ENCODE measurements at regions not wholly inside any gene's neighbourhood (a gene's known extent, or its start where the extent isn't known, plus 50 kb on each side); places are given as distances from the start of the nearest gene placed in this dataset.

DNA sequence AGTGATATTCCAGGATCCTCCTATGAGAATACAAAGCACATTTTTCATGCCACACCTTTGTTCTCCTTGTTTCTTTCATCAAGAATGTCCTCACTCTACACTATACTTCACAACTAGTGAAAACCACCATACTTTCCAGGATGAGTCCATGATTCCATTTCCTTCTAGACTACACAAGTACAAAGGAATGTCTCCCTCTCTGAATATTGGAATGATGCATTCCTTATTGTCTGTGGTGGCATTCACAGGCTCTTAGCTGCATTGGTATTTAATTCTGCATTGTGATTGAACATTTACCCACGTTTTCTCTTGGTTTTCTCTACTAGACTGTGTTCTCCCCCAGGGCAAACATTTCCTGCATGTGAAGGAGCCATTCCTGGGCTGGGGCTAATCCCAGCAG is 217.5 kb downstream of the RAP2B start:
- Histone ChIP-seq H3K27me3 (ENCODE audit: insufficient read depth, low read length, poor library complexity) (no peaks in the 10 kb centered on the region), H4K20me1 (ENCODE audit: insufficient read depth, low read length) (no peaks in the 10 kb centered on the region), H3K4me2 (ENCODE audit: insufficient read depth, low read length) (no peak overlapping the region), H3K79me2 (ENCODE audit: insufficient read depth, low read length) (no peaks in the 10 kb centered on the region), H3K27ac (ENCODE audit: low read length) (no peak overlapping the region), H3K9ac (ENCODE audit: low read depth, low read length) (no peak overlapping the region), H3K9me3 (ENCODE audit: insufficient read depth, low read length, severe bottlenecking) (no peaks in the 10 kb centered on the region), H3K4me1 (ENCODE audit: insufficient read depth, low read length) (no peaks in the 10 kb centered on the region), H2AFZ (ENCODE audit: low read depth, low read length) (no peak overlapping the region), H3K4me3 (ENCODE audit: low read depth in 1 of 2, low read length in 2 of 2) (no peak overlapping the region), H3K36me3 (ENCODE audit: insufficient read depth, low read length) (no peaks in the 10 kb centered on the region)
- ATAC-seq (ENCODE audit: insufficient read depth, low read depth) (no peak), DNase-seq (no peak)
- no peak for TF ChIP-seq EZH2 (IDR thresholded peaks at IDR 0.05; ENCODE audit: borderline replicate concordance, low read depth, low read length, severe bottlenecking)
- TF ChIP-seq, protein P1, sequence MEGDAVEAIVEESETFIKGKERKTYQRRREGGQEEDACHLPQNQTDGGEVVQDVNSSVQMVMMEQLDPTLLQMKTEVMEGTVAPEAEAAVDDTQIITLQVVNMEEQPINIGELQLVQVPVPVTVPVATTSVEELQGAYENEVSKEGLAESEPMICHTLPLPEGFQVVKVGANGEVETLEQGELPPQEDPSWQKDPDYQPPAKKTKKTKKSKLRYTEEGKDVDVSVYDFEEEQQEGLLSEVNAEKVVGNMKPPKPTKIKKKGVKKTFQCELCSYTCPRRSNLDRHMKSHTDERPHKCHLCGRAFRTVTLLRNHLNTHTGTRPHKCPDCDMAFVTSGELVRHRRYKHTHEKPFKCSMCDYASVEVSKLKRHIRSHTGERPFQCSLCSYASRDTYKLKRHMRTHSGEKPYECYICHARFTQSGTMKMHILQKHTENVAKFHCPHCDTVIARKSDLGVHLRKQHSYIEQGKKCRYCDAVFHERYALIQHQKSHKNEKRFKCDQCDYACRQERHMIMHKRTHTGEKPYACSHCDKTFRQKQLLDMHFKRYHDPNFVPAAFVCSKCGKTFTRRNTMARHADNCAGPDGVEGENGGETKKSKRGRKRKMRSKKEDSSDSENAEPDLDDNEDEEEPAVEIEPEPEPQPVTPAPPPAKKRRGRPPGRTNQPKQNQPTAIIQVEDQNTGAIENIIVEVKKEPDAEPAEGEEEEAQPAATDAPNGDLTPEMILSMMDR (IDR thresholded peaks at IDR 0.05; ENCODE audit: borderline replicate concordance, extremely low read depth, low read length, poor library complexity, severe bottlenecking), result no peak

DNA sequence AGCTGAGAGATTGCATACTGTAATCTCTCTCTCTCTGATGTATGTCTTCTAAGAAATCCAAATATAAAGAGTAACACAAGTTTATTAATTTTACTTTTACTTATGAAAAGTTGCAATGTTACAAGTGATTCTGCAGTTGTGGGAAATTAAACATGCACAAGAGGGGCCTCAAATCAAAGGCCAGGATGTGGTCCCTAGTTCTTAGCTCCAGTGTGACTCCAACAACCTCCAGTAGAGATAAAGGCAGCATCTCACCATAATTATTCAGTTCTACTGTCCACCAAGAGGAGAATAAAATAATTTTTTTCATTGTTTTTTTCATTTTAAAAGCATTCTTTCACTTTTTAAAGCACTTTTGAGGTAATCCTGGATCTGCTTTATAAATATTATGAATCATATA is 223.3 kb downstream of the RAP2B start:
- Histone ChIP-seq H3K79me2 (ENCODE audit: insufficient read depth, low read length) (no peaks in the 10 kb centered on the region), H3K4me3 (ENCODE audit: low read depth in 1 of 2, low read length in 2 of 2) (no peak overlapping the region), H3K9me3 (ENCODE audit: insufficient read depth, low read length, severe bottlenecking) (no peaks in the 10 kb centered on the region), H2AFZ (ENCODE audit: low read depth, low read length) (no peak overlapping the region), H3K27ac (ENCODE audit: low read length) (no peak overlapping the region), H4K20me1 (ENCODE audit: insufficient read depth, low read length) (no peaks in the 10 kb centered on the region), H3K4me1 (ENCODE audit: insufficient read depth, low read length) (no peaks in the 10 kb centered on the region), H3K36me3 (ENCODE audit: insufficient read depth, low read length) (no peaks in the 10 kb centered on the region), H3K9ac (ENCODE audit: low read depth, low read length) (no peak overlapping the region), H3K27me3 (ENCODE audit: insufficient read depth, low read length, poor library complexity) (no peaks in the 10 kb centered on the region), H3K4me2 (ENCODE audit: insufficient read depth, low read length) (no peak overlapping the region)
- ATAC-seq (ENCODE audit: insufficient read depth, low read depth) (no peak), DNase-seq (no peak)
- TF ChIP-seq EZH2 (IDR thresholded peaks at IDR 0.05; ENCODE audit: borderline replicate concordance, low read depth, low read length, severe bottlenecking), result no peak
- TF ChIP-seq, protein P1 (IDR thresholded peaks at IDR 0.05; ENCODE audit: borderline replicate concordance, extremely low read depth, low read length, poor library complexity, severe bottlenecking), result no peak

DNA sequence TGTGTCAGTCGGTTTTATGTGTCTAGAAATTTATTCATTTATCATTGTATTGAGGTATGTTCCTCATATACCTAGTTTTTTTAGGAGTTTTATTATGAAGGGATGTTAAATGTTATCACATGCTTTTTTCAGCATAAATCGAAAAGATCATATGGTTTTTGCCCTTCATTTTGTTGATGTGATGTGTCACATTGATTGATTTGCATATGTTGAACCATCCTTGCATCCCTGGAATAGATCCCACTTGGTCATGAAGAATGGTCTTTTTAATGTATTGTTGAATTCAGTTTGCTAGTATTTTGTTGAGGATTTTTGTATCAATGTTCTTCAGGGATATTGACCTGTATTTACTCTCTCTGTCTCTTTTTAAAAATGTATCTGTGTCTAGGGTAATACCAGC is 230.3 kb downstream of the RAP2B start:
- no peaks in the 10 kb centered on the region for H3K36me3 ChIP-seq (ENCODE audit: insufficient read depth, low read length)
- no peak for ATAC-seq (ENCODE audit: insufficient read depth, low read depth)
- no peaks in the 10 kb centered on the region for H3K79me2 ChIP-seq (ENCODE audit: insufficient read depth, low read length)
- H3K4me2 ChIP-seq (ENCODE audit: insufficient read depth, low read length), result no peak overlapping the region
- no peak for DNase-seq
- no peaks in the 10 kb centered on the region for H3K27me3 ChIP-seq (ENCODE audit: insufficient read depth, low read length, poor library complexity)
- H3K4me3 ChIP-seq (ENCODE audit: low read depth in 1 of 2, low read length in 2 of 2), result no peak overlapping the region
- no peaks in the 10 kb centered on the region for H3K4me1 ChIP-seq (ENCODE audit: insufficient read depth, low read length)
- H4K20me1 ChIP-seq (ENCODE audit: insufficient read depth, low read length), result no peaks in the 10 kb centered on the region
- TF ChIP-seq, protein P1 (IDR thresholded peaks at IDR 0.05; ENCODE audit: borderline replicate concordance, extremely low read depth, low read length, poor library complexity, severe bottlenecking), result no peak
- TF ChIP-seq EZH2 (IDR thresholded peaks at IDR 0.05; ENCODE audit: borderline replicate concordance, low read depth, low read length, severe bottlenecking), result no peak
- H3K27ac ChIP-seq (ENCODE audit: low read length), result no peak overlapping the region
- no peak overlapping the region for H2AFZ ChIP-seq (ENCODE audit: low read depth, low read length)
- no peak overlapping the region for H3K9ac ChIP-seq (ENCODE audit: low read depth, low read length)
- H3K9me3 ChIP-seq (ENCODE audit: insufficient read depth, low read length, severe bottlenecking), result no peaks in the 10 kb centered on the region

DNA sequence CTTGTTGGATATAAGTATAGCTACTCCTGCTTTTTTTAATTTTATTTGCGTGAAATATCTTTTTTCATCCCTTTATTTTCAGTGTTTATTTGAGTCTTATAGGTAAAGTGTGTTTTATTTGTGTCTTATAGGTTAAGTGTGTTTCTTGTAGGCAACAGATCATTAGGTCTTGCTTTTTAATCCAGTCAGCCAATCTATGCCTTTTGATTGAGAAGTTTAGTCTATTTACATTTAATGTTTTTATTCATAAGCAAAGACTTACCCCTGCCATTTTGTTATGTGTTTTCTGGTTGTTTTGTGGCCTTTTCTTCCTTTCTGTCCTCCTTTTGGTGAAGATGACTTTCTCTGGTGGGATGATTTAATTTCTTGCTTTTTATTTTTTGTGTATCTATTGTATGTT is 232.0 kb downstream of the RAP2B start:
- Histone ChIP-seq H3K79me2 (ENCODE audit: insufficient read depth, low read length) (no peaks in the 10 kb centered on the region), H3K27ac (ENCODE audit: low read length) (no peak overlapping the region), H3K4me3 (ENCODE audit: low read depth in 1 of 2, low read length in 2 of 2) (no peak overlapping the region), H3K36me3 (ENCODE audit: insufficient read depth, low read length) (no peaks in the 10 kb centered on the region), H3K4me1 (ENCODE audit: insufficient read depth, low read length) (no peaks in the 10 kb centered on the region), H3K9me3 (ENCODE audit: insufficient read depth, low read length, severe bottlenecking) (no peaks in the 10 kb centered on the region), H2AFZ (ENCODE audit: low read depth, low read length) (no peak overlapping the region), H3K27me3 (ENCODE audit: insufficient read depth, low read length, poor library complexity) (no peaks in the 10 kb centered on the region), H4K20me1 (ENCODE audit: insufficient read depth, low read length) (no peaks in the 10 kb centered on the region), H3K9ac (ENCODE audit: low read depth, low read length) (no peak overlapping the region), H3K4me2 (ENCODE audit: insufficient read depth, low read length) (no peak overlapping the region)
- no peak for ATAC-seq (ENCODE audit: insufficient read depth, low read depth)
- DNase-seq, result no peak
- no peak for TF ChIP-seq EZH2 (IDR thresholded peaks at IDR 0.05; ENCODE audit: borderline replicate concordance, low read depth, low read length, severe bottlenecking)
- TF ChIP-seq, protein P1 (IDR thresholded peaks at IDR 0.05; ENCODE audit: borderline replicate concordance, extremely low read depth, low read length, poor library complexity, severe bottlenecking), result no peak
